CD4-positive, alpha-beta T cell (primary cell): ENCODE measurements at regions not wholly inside any gene's neighbourhood (a gene's known extent, or its start where the extent isn't known, plus 50 kb on each side); places are given as distances from the start of the nearest gene placed in this dataset.

Source experiments
- ATAC-seq: fragments of 200-7000 bp; cut with Tn5 transposase; one replicate; pipeline ENCODE4 v1.10.0; 2022; ENCODE audit warnings: mild to moderate bottlenecking; ENCODE audit not compliant: poor library complexity
- CTCF ChIA-PET: fragments of 350-600 bp; sonication (Branson Sonifier 250); formaldehyde crosslinking; loops from one replicate; lab custom pipeline; 2021; ENCODE audit warnings: antibody characterized with exemption, inconsistent platforms; lab: Charles Lee
- POLR2A ChIA-PET: fragments of 350-600 bp; sonication (Branson Sonifier 250); formaldehyde crosslinking; loops from one replicate; lab custom pipeline; 2021; ENCODE audit warnings: antibody characterized with exemption, inconsistent platforms; lab: Charles Lee
- DNase-seq, 14 experiments: peaks; one replicate each; pipeline ENCODE4 v3.0.0-alpha.2; 2013 to 2020; ENCODE audit warnings: mixed read lengths in 2 of 14
- H3K27ac ChIP-seq, 2 donors: one replicate each; pipeline versions ENCODE4 v1.5.1 to v1.7.0; 2013; ENCODE audit warnings: low read length in 2 of 2, low read depth in 1 of 2, mild to moderate bottlenecking in 1 of 2
- H3K27me3 ChIP-seq, 2 experiments: 1 replicate in 1 of 2; 2 replicates in 1 of 2; pipeline versions ENCODE4 v1.6.1 to v1.7.0; 2013; ENCODE audit warnings: low read length in 2 of 2, control low read depth in 1 of 2, mild to moderate bottlenecking in 1 of 2, moderate library complexity in 1 of 2; ENCODE audit not compliant: insufficient read depth in 2 of 2, control insufficient read depth in 1 of 2
- H3K36me3 ChIP-seq: one replicate; pipeline ENCODE4 v1.6.1; 2013; ENCODE audit warnings: low read length, control low read depth; ENCODE audit not compliant: insufficient read depth
- H3K4me1 ChIP-seq: one replicate; pipeline ENCODE4 v1.6.1; 2013; ENCODE audit warnings: low read length, control low read depth; ENCODE audit not compliant: insufficient read depth
- H3K4me3 ChIP-seq: one replicate; pipeline ENCODE4 v1.5.1; 2013; ENCODE audit warnings: mild to moderate bottlenecking, low read length, moderate library complexity
- H3K9me3 ChIP-seq, 2 experiments: 1 replicate in 1 of 2; 2 replicates in 1 of 2; pipeline versions ENCODE4 v1.6.1 to v1.7.0; 2013; ENCODE audit warnings: low read length in 2 of 2, mild to moderate bottlenecking in 2 of 2, control low read depth in 1 of 2, moderate library complexity in 1 of 2; ENCODE audit not compliant: control insufficient read depth in 1 of 2, insufficient read depth in 1 of 2
- H3K27ac Mint-ChIP-seq: one replicate; pipeline ENCODE4 v1.8.0; 2020; ENCODE audit warnings: mixed read lengths
- H3K27me3 Mint-ChIP-seq: one replicate; pipeline ENCODE4 v1.8.0; 2021; ENCODE audit warnings: mixed read lengths
- H3K36me3 Mint-ChIP-seq: one replicate; pipeline ENCODE4 v1.8.0; 2021; ENCODE audit warnings: low read depth, mixed read lengths
- H3K4me1 Mint-ChIP-seq: one replicate; pipeline ENCODE4 v1.8.0; 2021; ENCODE audit warnings: low read depth, mixed read lengths
- H3K4me3 Mint-ChIP-seq: one replicate; pipeline ENCODE4 v1.8.0; 2020; ENCODE audit warnings: mild to moderate bottlenecking, mixed read lengths
- H3K9me3 Mint-ChIP-seq: one replicate; pipeline ENCODE4 v1.8.0; 2020; ENCODE audit warnings: mixed read lengths
- intact Hi-C, 2 experiments: fragments of 100-400 bp; cut with DNase I in 1 of 2; cut with micrococcal nuclease in 1 of 2; formaldehyde crosslinking; loops; one replicate each; pipeline versions ENCODE4 v1.15.1 to v1.9.0; 2023 to 2025; cut with DNase I, micrococcal nuclease
- TF ChIP-seq, protein P1 (sequence below): fragments of 200-600 bp; IDR thresholded peaks from one replicate; pipeline ENCODE4 v1.8.0; 2022; ENCODE audit warnings: antibody characterized with exemption, mild to moderate bottlenecking

DNA sequence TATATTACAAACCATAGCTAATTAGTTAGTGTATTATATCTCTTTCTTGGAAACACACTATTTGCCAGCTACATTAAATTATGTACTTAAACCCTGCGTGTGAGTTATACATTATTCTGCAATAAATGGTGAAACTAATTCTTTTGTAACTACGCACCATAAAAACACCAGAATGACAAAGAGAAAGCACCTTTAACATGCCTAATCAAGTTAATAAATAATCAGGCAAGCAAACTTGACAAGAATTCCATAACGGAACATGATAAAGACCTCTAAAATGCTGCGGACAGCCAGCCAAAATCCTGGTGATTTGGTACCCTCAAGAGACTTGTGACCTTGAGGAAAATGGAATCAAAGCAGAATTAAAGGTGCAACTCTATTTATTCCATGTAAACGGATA is 375.3 kb upstream of the KITLG start:
- no peak overlapping the region for H3K4me3 ChIP-seq
- no peaks in the 10 kb centered on the region for H3K9me3 Mint-ChIP-seq
- H3K36me3 ChIP-seq = no peaks in the 10 kb centered on the region
- no peaks in the 10 kb centered on the region for H3K4me1 ChIP-seq
- TF ChIP-seq, protein P1, sequence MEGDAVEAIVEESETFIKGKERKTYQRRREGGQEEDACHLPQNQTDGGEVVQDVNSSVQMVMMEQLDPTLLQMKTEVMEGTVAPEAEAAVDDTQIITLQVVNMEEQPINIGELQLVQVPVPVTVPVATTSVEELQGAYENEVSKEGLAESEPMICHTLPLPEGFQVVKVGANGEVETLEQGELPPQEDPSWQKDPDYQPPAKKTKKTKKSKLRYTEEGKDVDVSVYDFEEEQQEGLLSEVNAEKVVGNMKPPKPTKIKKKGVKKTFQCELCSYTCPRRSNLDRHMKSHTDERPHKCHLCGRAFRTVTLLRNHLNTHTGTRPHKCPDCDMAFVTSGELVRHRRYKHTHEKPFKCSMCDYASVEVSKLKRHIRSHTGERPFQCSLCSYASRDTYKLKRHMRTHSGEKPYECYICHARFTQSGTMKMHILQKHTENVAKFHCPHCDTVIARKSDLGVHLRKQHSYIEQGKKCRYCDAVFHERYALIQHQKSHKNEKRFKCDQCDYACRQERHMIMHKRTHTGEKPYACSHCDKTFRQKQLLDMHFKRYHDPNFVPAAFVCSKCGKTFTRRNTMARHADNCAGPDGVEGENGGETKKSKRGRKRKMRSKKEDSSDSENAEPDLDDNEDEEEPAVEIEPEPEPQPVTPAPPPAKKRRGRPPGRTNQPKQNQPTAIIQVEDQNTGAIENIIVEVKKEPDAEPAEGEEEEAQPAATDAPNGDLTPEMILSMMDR = no peak
- no peaks in the 10 kb centered on the region for H3K9me3 ChIP-seq
- no peak overlapping the region for H3K4me3 Mint-ChIP-seq
- H3K27ac ChIP-seq = no peak overlapping the region
- H3K36me3 Mint-ChIP-seq = no peaks in the 10 kb centered on the region
- no peaks in the 10 kb centered on the region for H3K4me1 Mint-ChIP-seq
- no peak for DNase-seq
- no peak overlapping the region for H3K27ac Mint-ChIP-seq
- H3K27me3 Mint-ChIP-seq = peaks cover 15% of the 10 kb centered on the region
- no peak for ATAC-seq
- intact Hi-C loops = no loop called here
- ChIA-PET CTCF (no interaction called here), POLR2A (no interaction called here)
- H3K27me3 ChIP-seq = peaks cover 0 to 4% of the 10 kb centered on the region in 2 experiments

DNA sequence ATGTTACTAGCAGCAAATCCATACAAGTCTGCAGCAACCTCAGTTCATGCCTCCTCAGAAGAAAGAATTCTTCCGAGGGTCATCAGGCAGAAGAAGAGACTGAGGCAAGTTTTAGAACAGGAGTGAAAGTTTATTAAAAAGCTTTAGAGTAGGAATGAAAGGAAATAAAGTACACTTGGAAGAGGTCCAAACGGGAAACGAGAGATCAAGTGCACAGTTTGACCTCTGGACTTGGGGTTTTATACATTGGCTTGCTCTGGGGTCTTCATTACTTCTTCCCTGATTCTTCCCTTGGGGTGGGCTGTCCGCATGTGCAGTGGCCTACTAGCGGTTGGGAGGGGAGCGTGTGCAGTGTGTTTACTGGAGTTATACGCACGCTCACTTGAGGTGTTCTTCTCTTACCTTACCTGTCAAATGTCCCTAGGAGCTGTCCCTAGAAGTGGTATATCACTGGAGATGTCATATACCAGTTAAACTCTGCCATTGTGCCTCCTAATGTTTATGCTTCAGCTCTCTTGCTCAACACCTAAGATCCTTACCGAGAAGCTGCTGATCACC is 372.8 kb upstream of the KITLG start:
- Mint-ChIP-seq H3K9me3 (no peaks in the 10 kb centered on the region), H3K4me3 (no peak overlapping the region), H3K36me3 (no peaks in the 10 kb centered on the region), H3K27ac (no peak overlapping the region), H3K27me3 (peaks cover 15% of the 10 kb centered on the region), H3K4me1 (no peaks in the 10 kb centered on the region)
- TF ChIP-seq, protein P1 = no peak
- intact Hi-C loops = no loop called here
- Histone ChIP-seq H3K27ac (no peak overlapping the region), H3K4me1 (no peaks in the 10 kb centered on the region), H3K36me3 (no peaks in the 10 kb centered on the region), H3K9me3 (no peaks in the 10 kb centered on the region), H3K4me3 (no peak overlapping the region), H3K27me3 (no peaks in the 10 kb centered on the region)
- POLR2A ChIA-PET = no interaction called here
- DNase-seq (no peak), ATAC-seq (no peak)
- CTCF ChIA-PET = no interaction called here

DNA sequence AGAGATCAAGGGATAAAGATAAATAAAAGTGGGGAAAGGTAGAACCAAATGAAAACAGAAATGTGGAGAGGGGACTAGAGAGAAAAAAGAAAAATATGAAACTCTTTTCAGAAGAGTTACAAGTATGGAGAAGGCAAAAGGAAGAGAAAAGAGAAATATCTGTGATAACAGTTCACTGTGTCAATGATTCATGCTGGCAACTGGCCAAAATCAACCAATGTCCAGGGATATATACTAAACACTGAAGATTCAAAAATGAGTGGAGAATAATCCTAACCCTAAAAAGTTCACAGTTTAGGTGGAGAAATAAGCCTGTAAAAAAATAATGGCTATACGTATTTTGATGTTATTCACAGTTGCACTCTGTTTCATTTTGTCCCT is 372.3 kb upstream of the KITLG start:
- Histone ChIP-seq H3K36me3 (no peaks in the 10 kb centered on the region), H3K4me3 (no peak overlapping the region), H3K27me3 (peaks cover 0 to under 1% of the 10 kb centered on the region in 2 experiments), H3K9me3 (no peaks in the 10 kb centered on the region), H3K27ac (no peak overlapping the region), H3K4me1 (no peaks in the 10 kb centered on the region)
- no peaks in the 10 kb centered on the region for H3K36me3 Mint-ChIP-seq
- ChIA-PET POLR2A (interaction anchor here (0.7 kb wide), 1 partner anchor 26 kb away, joined by 3 read pairs; no protein-coding TSS in a partner anchor), CTCF (no interaction called here)
- no peak overlapping the region for H3K27ac Mint-ChIP-seq
- TF ChIP-seq, protein P1 = no peak
- DNase-seq (no peak), ATAC-seq (no peak)
- H3K4me3 Mint-ChIP-seq = no peak overlapping the region
- no peaks in the 10 kb centered on the region for H3K4me1 Mint-ChIP-seq
- H3K9me3 Mint-ChIP-seq = no peaks in the 10 kb centered on the region
- H3K27me3 Mint-ChIP-seq = peaks cover 18% of the 10 kb centered on the region
- intact Hi-C loops = no loop called here
